IMR-90 (cell line): ENCODE measurements at regions not wholly inside any gene's neighbourhood (a gene's known extent, or its start where the extent isn't known, plus 50 kb on each side); places are given as distances from the start of the nearest gene placed in this dataset.

Experiments
- ATAC-seq: fragments of 200-7000 bp; cut with Tn5 transposase; 2 replicates; pipeline ENCODE4 v1.9.1; 2020; ENCODE audit warnings: low read depth, mild to moderate bottlenecking, moderate library complexity
- BruUV-seq: library from RNA; stranded (reverse); fragments of 400-500 nt; replicated peaks from 2 replicates; lab custom pipeline; 2021; lab: Mats Ljungman, UMichigan
- CTCF ChIA-PET: fragments of 300-600 bp; formaldehyde crosslinking; extraction: SDS; loops from one replicate; lab custom pipeline; 2021; ENCODE audit warnings: antibody characterized with exemption; lab: Yijun Ruan, JAX
- POLR2A ChIA-PET: fragments of 300-600 bp; sonication (Branson Sonifier 250); formaldehyde crosslinking; loops from one replicate; lab custom pipeline; 2022; ENCODE audit warnings: antibody characterized with exemption; ENCODE audit not compliant: unreplicated experiment; lab: Charles Lee
- DNase-seq: peaks from one replicate; pipeline ENCODE4 v3.0.0; 2013
- H2AFZ ChIP-seq: replicated peaks from 2 replicates; pipeline ENCODE3; 2013; ENCODE audit warnings: low read length, mild to moderate bottlenecking; ENCODE audit not compliant: poor library complexity
- H2AK5ac ChIP-seq: 2 replicates; pipeline ENCODE4 v1.6.1; 2013; ENCODE audit warnings: low read depth, low read length, inconsistent platforms
- H2AK9ac ChIP-seq: replicated peaks from 2 replicates; pipeline ENCODE3; 2013; ENCODE audit warnings: mild to moderate bottlenecking, low read depth, low read length, moderate library complexity; ENCODE audit not compliant: poor library complexity
- H2BK120ac ChIP-seq: 2 replicates; pipeline ENCODE4 v1.6.1; 2013; ENCODE audit warnings: low read depth, low read length, inconsistent platforms
- H2BK15ac ChIP-seq: 3 replicates; pipeline ENCODE4 v1.6.1; 2013; ENCODE audit warnings: low read depth, low read length, inconsistent platforms
- H2BK20ac ChIP-seq: 2 replicates; pipeline ENCODE4 v1.6.1; 2013; ENCODE audit warnings: low read depth, mild to moderate bottlenecking, inconsistent platforms, low read length, moderate library complexity
- H2BK5ac ChIP-seq: 2 replicates; pipeline ENCODE4 v1.6.1; 2013; ENCODE audit warnings: mild to moderate bottlenecking, low read depth, low read length, inconsistent platforms; ENCODE audit not compliant: poor library complexity, severe bottlenecking
- H3K14ac ChIP-seq: replicated peaks from 2 replicates; pipeline ENCODE4 v1.6.1; 2013; ENCODE audit warnings: low read depth, low read length, inconsistent platforms
- H3K18ac ChIP-seq: 2 replicates; pipeline ENCODE4 v1.6.1; 2013; ENCODE audit warnings: low read depth, low read length, control low read depth
- H3K23ac ChIP-seq: 2 replicates; pipeline ENCODE4 v1.6.1; 2013; ENCODE audit warnings: low read depth, low read length, inconsistent platforms
- H3K27ac ChIP-seq: 2 replicates; pipeline ENCODE4 v1.5.1; 2013; ENCODE audit warnings: mild to moderate bottlenecking, control low read depth, low read length; ENCODE audit not compliant: insufficient read depth
- H3K27me3 ChIP-seq: 2 replicates; pipeline ENCODE4 v1.6.1; 2013; ENCODE audit warnings: low read length; ENCODE audit not compliant: control insufficient read depth, insufficient read depth
- H3K36me3 ChIP-seq: 2 replicates; pipeline ENCODE4 v1.6.1; 2013; ENCODE audit warnings: low read length, mixed read lengths; ENCODE audit not compliant: control insufficient read depth, insufficient read depth
- H3K4ac ChIP-seq: 2 replicates; pipeline ENCODE4 v1.6.1; 2013; ENCODE audit warnings: low read depth, low read length, inconsistent platforms
- H3K4me1 ChIP-seq: 2 replicates; pipeline ENCODE4 v1.6.1; 2013; ENCODE audit warnings: low read length, mixed read lengths; ENCODE audit not compliant: control insufficient read depth, insufficient read depth
- H3K4me2 ChIP-seq: 2 replicates; pipeline ENCODE4 v1.6.1; 2013; ENCODE audit warnings: low read depth, mild to moderate bottlenecking, control low read depth, low read length, moderate library complexity
- H3K4me3 ChIP-seq: 2 replicates; pipeline ENCODE4 v1.5.1; 2013; ENCODE audit warnings: low read depth, mild to moderate bottlenecking, control low read depth, low read length, moderate library complexity; ENCODE audit not compliant: insufficient read depth
- H3K56ac ChIP-seq: 2 replicates; pipeline ENCODE4 v1.6.1; 2013; ENCODE audit warnings: low read length, inconsistent platforms; ENCODE audit not compliant: insufficient read depth; ENCODE audit errors: extremely low read depth
- H3K79me1 ChIP-seq, 2 experiments: 2 replicates each; pipeline ENCODE4 v1.6.1; 2013; ENCODE audit warnings: low read length in 2 of 2, inconsistent platforms in 1 of 2, low read depth in 1 of 2
- H3K9ac ChIP-seq: 2 replicates; pipeline ENCODE4 v1.6.1; 2013; ENCODE audit warnings: low read depth, low read length, control low read depth
- H3K9me1 ChIP-seq: 2 replicates; pipeline ENCODE4 v1.6.1; 2013; ENCODE audit warnings: low read length, inconsistent platforms; ENCODE audit not compliant: insufficient read depth
- H3K9me3 ChIP-seq: 2 replicates; pipeline ENCODE4 v1.6.1; 2013; ENCODE audit warnings: low read length; ENCODE audit not compliant: control insufficient read depth, insufficient read depth
- H4K20me1 ChIP-seq: 2 replicates; pipeline ENCODE4 v1.6.1; 2013; ENCODE audit warnings: low read length, inconsistent platforms; ENCODE audit not compliant: insufficient read depth
- H4K5ac ChIP-seq: 2 replicates; pipeline ENCODE4 v1.6.1; 2013; ENCODE audit warnings: mild to moderate bottlenecking, low read depth, low read length, control low read depth
- H4K8ac ChIP-seq, 2 experiments: 2 replicates each; pipeline ENCODE4 v1.6.1; 2013; ENCODE audit warnings: low read depth in 2 of 2, low read length in 2 of 2, control low read depth in 1 of 2, inconsistent platforms in 1 of 2
- H4K91ac ChIP-seq: 2 replicates; pipeline ENCODE4 v1.6.1; 2013; ENCODE audit warnings: low read depth, low read length, inconsistent platforms; ENCODE audit not compliant: insufficient read depth
- CEBPB ChIP-seq: IDR thresholded peaks from 2 replicates; pipeline ENCODE4 v1.6.1; 2012; ENCODE audit warnings: low read depth, low read length, improper control_type of control experiment
- CTCF ChIP-seq: conservative IDR thresholded peaks from 2 replicates; pipeline ENCODE4 v1.5.1; 2012; ENCODE audit warnings: mild to moderate bottlenecking, low read depth, low read length, improper control_type of control experiment
- MAFK ChIP-seq: IDR thresholded peaks from 2 replicates; pipeline ENCODE4 v1.6.1; 2012; ENCODE audit warnings: low read depth, low read length, improper control_type of control experiment
- MXI1 ChIP-seq: IDR thresholded peaks from 2 replicates; pipeline ENCODE4 v1.6.1; 2012; ENCODE audit warnings: low read depth, mild to moderate bottlenecking, low read length, moderate library complexity, borderline replicate concordance
- RCOR1 ChIP-seq: IDR thresholded peaks from 2 replicates; pipeline ENCODE4 v1.6.1; 2012; ENCODE audit warnings: mild to moderate bottlenecking, low read length, improper control_type of control experiment; ENCODE audit not compliant: insufficient replicate concordance
- SMC3 ChIP-seq: fragments of 150-350 bp; IDR thresholded peaks from 2 replicates; pipeline ENCODE4 v1.6.1; 2016; ENCODE audit warnings: low read depth, mild to moderate bottlenecking, antibody characterized with exemption, low read length, moderate library complexity
- WGBS, 2 experiments: methylation state at CpG; one replicate each; pipeline versions ENCODE4 v1.1.5 to v1.1.7; 2013; ENCODE audit warnings: missing lambda C conversion rate in 2 of 2; ENCODE audit not compliant: insufficient read length in 1 of 2; ENCODE audit errors: extremely low coverage in 2 of 2; 5-methylcytosine and 5-hydroxymethylcytosine counted together
- dilution Hi-C: fragments of 300-500 bp; cut with HindIII; formaldehyde crosslinking; loops from one replicate; pipeline ENCODE4 v1.14.3; 2018; ENCODE audit warnings: low sequenced_read_pairs; ENCODE audit not compliant: unreplicated experiment
- in situ Hi-C: fragments of 300-500 bp; cut with MboI; formaldehyde crosslinking; loops from 3 replicates; pipeline ENCODE4 v1.14.3; 2019; ENCODE audit warnings: low sequenced_read_pairs, inconsistent platforms, mixed read lengths
- intact Hi-C: fragments of 100-400 bp; cut with micrococcal nuclease; formaldehyde crosslinking; loops from 2 replicates; pipeline ENCODE4 v1.10.0; 2022

GRCh38 chr4:141464366-141464765 is 172.0 kb upstream of the IL15 start:
- ChIA-PET CTCF (interaction anchor here (0.6 kb wide), 1 partner anchor 282 kb away, joined by 3 read pairs; no protein-coding TSS in a partner anchor), POLR2A (no interaction called here)
- no peak overlapping the region for H4K8ac ChIP-seq
- ATAC-seq (no peak), DNase-seq (no peak)
- BruUV-seq: no TSS peak
- no peak overlapping the region for H3K9ac ChIP-seq
- H3K36me3 ChIP-seq: no peaks in the 10 kb centered on the region
- no peak overlapping the region for H2BK120ac ChIP-seq
- TF ChIP-seq CTCF (no peak), SMC3 (no peak), MXI1 (no peak), MAFK (no peak), CEBPB (no peak), RCOR1 (no peak)
- no peak overlapping the region for H3K23ac ChIP-seq
- H2AFZ ChIP-seq: no peak overlapping the region
- WGBS, 2 experiments: no CpG with 5 or more reads among the region's 1 CpG
- H3K4ac ChIP-seq: no peak overlapping the region
- in situ Hi-C loops: no loop called here
- no peak overlapping the region for H3K56ac ChIP-seq
- H2BK5ac ChIP-seq: no peak overlapping the region
- H2AK5ac ChIP-seq: no peak overlapping the region
- H2BK20ac ChIP-seq: no peak overlapping the region
- H3K14ac ChIP-seq: no peak overlapping the region
- no peak overlapping the region for H2BK15ac ChIP-seq
- intact Hi-C loops: no loop called here
- dilution Hi-C loops: no loop called here
- no peaks in the 10 kb centered on the region for H3K9me3 ChIP-seq
- no peak overlapping the region for H3K18ac ChIP-seq
- no peak overlapping the region for H3K4me2 ChIP-seq
- no peaks in the 10 kb centered on the region for H3K9me1 ChIP-seq
- H3K27me3 ChIP-seq: no peaks in the 10 kb centered on the region
- H4K5ac ChIP-seq: no peak overlapping the region
- H2AK9ac ChIP-seq: no peak overlapping the region
- H3K4me3 ChIP-seq: no peak overlapping the region
- H3K27ac ChIP-seq: no peak overlapping the region
- no peaks in the 10 kb centered on the region for H3K4me1 ChIP-seq
- H3K79me1 ChIP-seq: no peaks in the 10 kb centered on the region; a peak in 1 of 4 replicates
- H4K20me1 ChIP-seq: no peaks in the 10 kb centered on the region
- H4K91ac ChIP-seq: no peak overlapping the region
